Keratinocyte (primary cell): ENCODE measurements at regions not wholly inside any gene's neighbourhood (a gene's known extent, or its start where the extent isn't known, plus 50 kb on each side); places are given as distances from the start of the nearest gene placed in this dataset.
"Not testable (repeated sequence)": the region's sequence is repeated elsewhere in the genome, so short reads cannot be mapped to it uniquely, and the experiment has no call there.

ENCODE experiments used
- DNase-seq: peaks from one replicate; pipeline ENCODE4 v3.0.0-alpha.2; 2011; ENCODE audit warnings: low read depth, missing footprints, low spot score
- FAIRE-seq: peaks from 2 replicates; lab custom pipeline; 2011; peaks lifted over from hg19 to GRCh38; lab: Jason Lieb, UNC
- H2AFZ ChIP-seq: 2 replicates; pipeline ENCODE4 v1.6.0; 2012; ENCODE audit warnings: low read length, control low read depth, inconsistent platforms; ENCODE audit not compliant: control insufficient read depth
- H3K27ac ChIP-seq: 2 replicates; pipeline ENCODE4 v1.5.1; 2011; ENCODE audit warnings: low read length; ENCODE audit not compliant: control insufficient read depth, insufficient read depth
- H3K27me3 ChIP-seq: 3 replicates; pipeline ENCODE4 v1.6.0; 2011; ENCODE audit warnings: low read length; ENCODE audit not compliant: control insufficient read depth, insufficient read depth; ENCODE audit errors: extremely low read depth
- H3K36me3 ChIP-seq, 2 experiments: 2 replicates in 1 of 2; 3 replicates in 1 of 2; pipeline ENCODE4 v1.5.1; 2011; ENCODE audit warnings: low read length in 2 of 2, mild to moderate bottlenecking in 1 of 2; ENCODE audit not compliant: control insufficient read depth in 2 of 2, insufficient read depth in 2 of 2; ENCODE audit errors: extremely low read depth in 1 of 2
- H3K4me1 ChIP-seq: 3 replicates; pipeline ENCODE4 v1.5.1; 2011; ENCODE audit warnings: low read length; ENCODE audit not compliant: control insufficient read depth, insufficient read depth; ENCODE audit errors: extremely low read depth
- H3K4me2 ChIP-seq: 3 replicates; pipeline ENCODE4 v1.6.0; 2011; ENCODE audit warnings: low read depth, low read length; ENCODE audit not compliant: control insufficient read depth, insufficient read depth; ENCODE audit errors: extremely low read depth
- H3K4me3 ChIP-seq, 3 experiments: fragments of 200-600 bp in 1 of 3; sonication (generic) in 1 of 3; 2 replicates in 2 of 3; 3 replicates in 1 of 3; pipeline ENCODE4 v1.5.1; 2011 to 2016; ENCODE audit warnings: low read length in 3 of 3, mild to moderate bottlenecking in 3 of 3, control low read depth in 2 of 3, inconsistent platforms in 1 of 3, low read depth in 1 of 3, mixed read lengths in 1 of 3, mixed run types in 1 of 3, moderate library complexity in 1 of 3; ENCODE audit not compliant: control insufficient read depth in 2 of 3, insufficient read depth in 2 of 3; ENCODE audit errors: extremely low read depth in 1 of 3
- H3K79me2 ChIP-seq: 2 replicates; pipeline ENCODE4 v1.6.0; 2012; ENCODE audit warnings: low read length; ENCODE audit not compliant: control insufficient read depth, insufficient read depth
- H3K9ac ChIP-seq: 3 replicates; pipeline ENCODE4 v1.6.0; 2011; ENCODE audit warnings: low read length; ENCODE audit not compliant: control insufficient read depth, insufficient read depth; ENCODE audit errors: extremely low read depth
- H3K9me1 ChIP-seq: 3 replicates; pipeline ENCODE4 v1.6.0; 2011; ENCODE audit warnings: low read length; ENCODE audit not compliant: control insufficient read depth, insufficient read depth; ENCODE audit errors: extremely low read depth
- H3K9me3 ChIP-seq: 2 replicates; pipeline ENCODE4 v1.5.1; 2012; ENCODE audit warnings: low read depth, low read length; ENCODE audit not compliant: control insufficient read depth
- H4K20me1 ChIP-seq: 3 replicates; pipeline ENCODE4 v1.6.0; 2011; ENCODE audit warnings: low read length; ENCODE audit not compliant: control insufficient read depth, insufficient read depth; ENCODE audit errors: extremely low read depth
- CTCF ChIP-seq, 3 experiments: IDR thresholded peaks in 1 of 3; conservative IDR thresholded peaks in 1 of 3; optimal IDR thresholded peaks in 1 of 3; 2 replicates in 2 of 3; 3 replicates in 1 of 3; pipeline versions ENCODE3 to v1.5.1; 2011; ENCODE audit warnings: low read length in 3 of 3, mild to moderate bottlenecking in 3 of 3, moderate library complexity in 2 of 3, control low read depth in 1 of 3, inconsistent platforms in 1 of 3; ENCODE audit not compliant: insufficient read depth in 2 of 3; ENCODE audit errors: extremely low read depth in 1 of 3
- EZH2 ChIP-seq: IDR thresholded peaks from one replicate; pipeline ENCODE4 v1.6.1; 2012; ENCODE audit warnings: inconsistent platforms, mild to moderate bottlenecking, low read length, moderate library complexity
- dilution Hi-C: fragments of 300-500 bp; cut with MboI; formaldehyde crosslinking; loops from one replicate; pipeline ENCODE4 v1.7.0; 2020; ENCODE audit warnings: low sequenced_read_pairs; ENCODE audit not compliant: extremely low pct_ligation_motif_present

- dilution Hi-C loops = no loop called here
- FAIRE-seq = no peak
Observed at GRCh38 chr4:27973700-27974099, 1113.1 kb downstream of the STIM2 start.

DNA sequence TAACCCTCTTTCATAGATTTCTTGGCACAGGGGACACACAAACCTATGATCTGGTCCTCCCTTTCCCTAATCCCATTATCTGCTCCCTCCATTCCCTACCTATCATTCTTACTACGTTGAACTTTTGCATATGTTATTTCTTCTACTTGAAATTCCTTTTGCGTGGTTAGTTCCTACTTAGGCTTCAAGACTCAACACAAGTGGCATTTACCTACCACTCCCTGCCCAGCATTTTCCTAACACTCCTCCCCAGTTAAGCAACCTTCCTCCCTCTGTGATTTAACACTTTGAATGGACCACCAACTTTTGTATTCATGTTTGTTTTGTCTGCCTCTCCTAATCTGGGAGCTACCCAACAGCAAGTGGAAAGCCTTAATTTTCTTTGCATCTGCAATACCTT is 1113.7 kb downstream of the STIM2 start:
- FAIRE-seq = no peak
- no peaks in the 10 kb centered on the region for H3K9me1 ChIP-seq
- dilution Hi-C loops = no loop called here
- no peaks in the 10 kb centered on the region for H4K20me1 ChIP-seq
- no peak overlapping the region for H2AFZ ChIP-seq
- no peak overlapping the region for H3K9ac ChIP-seq
- H3K27ac ChIP-seq = no peak overlapping the region
- no peaks in the 10 kb centered on the region for H3K27me3 ChIP-seq
- H3K9me3 ChIP-seq = no peaks in the 10 kb centered on the region
- no peak overlapping the region for H3K4me3 ChIP-seq
- H3K4me2 ChIP-seq = no peak overlapping the region
- no peaks in the 10 kb centered on the region for H3K36me3 ChIP-seq
- DNase-seq = no peak
- TF ChIP-seq EZH2 = no peak
- no peak for TF ChIP-seq CTCF (optimal IDR thresholded peaks at IDR 0.05 in 1 of 3, IDR thresholded peaks at IDR 0.05 in 1 of 3, conservative IDR thresholded peaks at IDR 0.05 in 1 of 3; ENCODE audit: extremely low read depth in 1 of 3, insufficient read depth in 2 of 3, low read length in 3 of 3)
- H3K4me1 ChIP-seq = no peaks in the 10 kb centered on the region
- no peaks in the 10 kb centered on the region for H3K79me2 ChIP-seq

More at GRCh38 chr4:27973700-27974099, 1113.1 kb downstream of the STIM2 start:
- Histone ChIP-seq H3K79me2 (no peaks in the 10 kb centered on the region), H3K9me1 (no peaks in the 10 kb centered on the region), H3K27ac (no peak overlapping the region), H3K27me3 (no peaks in the 10 kb centered on the region), H3K4me1 (no peaks in the 10 kb centered on the region), H3K9ac (no peak overlapping the region), H3K4me2 (no peak overlapping the region), H2AFZ (no peak overlapping the region), H3K9me3 (no peaks in the 10 kb centered on the region), H4K20me1 (no peaks in the 10 kb centered on the region), H3K36me3 (no peaks in the 10 kb centered on the region), H3K4me3 (no peak overlapping the region)
- TF ChIP-seq EZH2 (no peak), CTCF (optimal IDR thresholded peaks at IDR 0.05 in 1 of 3, IDR thresholded peaks at IDR 0.05 in 1 of 3, conservative IDR thresholded peaks at IDR 0.05 in 1 of 3; ENCODE audit: extremely low read depth in 1 of 3, insufficient read depth in 2 of 3, low read length in 3 of 3) (no peak)
- no peak for DNase-seq

DNA sequence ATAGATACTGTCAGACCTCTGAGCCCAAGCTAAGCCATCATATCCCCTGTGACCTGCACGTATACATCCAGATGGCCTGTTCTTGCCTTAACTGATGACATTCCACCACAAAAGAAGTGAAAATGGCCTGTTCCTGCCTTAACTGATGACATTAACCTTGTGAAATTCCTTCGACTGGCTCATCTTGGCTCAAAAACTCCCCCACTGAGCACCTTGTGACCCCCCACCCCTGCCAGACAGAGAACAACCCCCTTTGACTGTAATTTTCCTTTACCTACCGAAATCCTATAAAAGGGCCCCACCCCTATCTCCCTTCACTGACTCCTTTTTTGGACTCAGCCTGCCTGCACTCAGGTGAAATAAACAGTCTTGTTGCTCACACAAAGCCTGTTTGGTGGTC is 1114.2 kb downstream of the STIM2 start:
- H2AFZ ChIP-seq, FAIRE-seq, H3K27ac ChIP-seq, H4K20me1 ChIP-seq, H3K27me3 ChIP-seq, H3K9me3 ChIP-seq, dilution Hi-C loops, H3K79me2 ChIP-seq, DNase-seq, H3K4me3 ChIP-seq, H3K9me1 ChIP-seq, H3K36me3 ChIP-seq, H3K4me1 ChIP-seq, H3K9ac ChIP-seq, H3K4me2 ChIP-seq: not testable (repeated sequence)

- H3K27me3 ChIP-seq, H3K9me1 ChIP-seq, DNase-seq, H3K36me3 ChIP-seq, dilution Hi-C loops, H3K9me3 ChIP-seq, FAIRE-seq, H4K20me1 ChIP-seq, H3K79me2 ChIP-seq, H3K4me3 ChIP-seq, H3K4me2 ChIP-seq, H3K4me1 ChIP-seq, H3K27ac ChIP-seq, H2AFZ ChIP-seq, H3K9ac ChIP-seq: not testable (repeated sequence)
Observed at GRCh38 chr4:27978427-27979109, 1117.9 kb downstream of the STIM2 start.
